ENCODE measurements at regions not wholly inside any gene's neighbourhood (a gene's known extent, or its start where the extent isn't known, plus 50 kb on each side); places are given as distances from the start of the nearest gene placed in this dataset.

DNA sequence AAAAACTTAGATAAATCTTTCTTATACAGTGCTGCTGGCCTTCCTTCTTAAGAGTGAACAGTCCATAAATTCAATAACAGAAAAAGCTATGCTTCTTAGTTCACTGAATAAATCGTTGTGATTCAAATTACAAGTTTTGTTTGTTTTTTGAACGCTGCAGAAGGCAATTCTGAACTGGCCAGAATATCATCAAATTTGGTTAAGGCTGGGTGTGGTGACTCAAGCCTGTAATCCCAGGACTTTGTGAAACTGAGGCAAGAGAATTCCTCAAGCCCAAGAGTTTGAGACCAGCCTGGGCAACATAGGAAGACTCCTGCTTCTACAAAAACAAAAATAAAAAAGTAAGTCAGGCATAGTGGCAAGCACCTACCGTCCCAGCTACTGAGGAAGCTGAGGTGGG lies 111.2 kb upstream of the SLC39A10 start:
- WGBS: 94% methylated on average over 3 of the region's 3 CpGs
- Histone ChIP-seq H3K27ac (ENCODE audit: low read depth in 1 of 2, low read length in 1 of 2) (no peak overlapping the region), H3K36me3 (ENCODE audit: control insufficient read depth in 2 of 2, insufficient read depth in 2 of 2, low read length in 1 of 2) (no peaks in the 10 kb centered on the region), H3K4me1 (ENCODE audit: control insufficient read depth in 2 of 2, insufficient read depth in 2 of 2, low read length in 2 of 2) (peaks cover 0 to 4% of the 10 kb centered on the region in 2 donors), H3K4me3 (ENCODE audit: low read length in 2 of 2) (no peak overlapping the region), H3K27me3 (ENCODE audit: control insufficient read depth in 2 of 2, insufficient read depth in 1 of 2, low read length in 1 of 2) (no peaks in the 10 kb centered on the region), H3K9me3 (ENCODE audit: control insufficient read depth in 2 of 2, insufficient read depth in 1 of 2, low read length in 1 of 2) (peaks cover 4 to 24% of the 10 kb centered on the region in 2 donors)
- DNase-seq (ENCODE audit: low read depth in 6 of 9, low spot score in 9 of 9): no peak

DNA sequence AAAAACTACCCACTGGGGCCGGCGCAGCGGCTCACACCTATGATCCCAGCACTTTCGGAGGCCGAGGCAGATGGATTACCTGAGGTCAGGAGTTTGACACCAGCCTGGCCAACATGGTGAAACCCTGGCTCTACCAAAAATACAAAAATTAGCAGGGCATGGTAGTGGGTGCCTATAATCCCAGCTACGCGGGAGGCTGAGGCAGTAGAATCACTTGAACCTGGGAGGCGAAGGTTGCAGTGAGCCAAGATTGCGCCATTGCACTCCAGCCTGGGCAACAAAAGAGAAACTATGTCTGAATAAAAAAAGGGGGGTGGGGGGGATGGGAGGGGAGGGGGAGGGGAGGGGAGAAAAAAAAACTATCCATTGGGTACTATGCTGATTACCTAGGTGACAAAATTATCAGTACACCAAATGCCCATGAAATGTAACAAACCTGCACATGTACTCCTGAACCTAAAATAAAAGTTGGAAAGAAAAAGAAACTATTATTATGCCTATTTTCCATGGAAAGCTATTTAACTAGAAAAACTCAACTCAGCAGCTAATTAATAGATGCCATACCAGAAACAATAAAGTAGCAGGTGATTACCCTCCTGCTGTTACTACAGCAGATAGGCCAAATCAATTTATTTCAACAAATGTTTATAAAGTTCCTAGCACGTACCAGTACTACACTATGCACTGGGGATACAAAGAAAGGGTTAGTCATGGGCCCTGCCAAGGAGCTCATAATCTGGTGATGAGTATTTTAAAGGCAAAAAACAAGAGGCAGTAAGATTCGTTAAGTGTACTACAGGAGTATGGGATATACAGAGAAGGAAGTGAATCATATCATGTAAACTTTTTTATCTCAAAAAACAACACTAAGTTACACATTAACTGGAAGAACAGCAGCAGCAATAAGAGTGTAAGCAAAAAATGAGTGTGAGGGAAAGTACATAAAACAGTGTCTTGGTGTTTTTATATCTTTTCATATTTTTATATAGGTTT lies 112.8 kb upstream of the SLC39A10 start:
- Histone ChIP-seq H3K36me3 (ENCODE audit: control insufficient read depth in 2 of 2, insufficient read depth in 2 of 2, low read length in 1 of 2) (no peaks in the 10 kb centered on the region), H3K4me1 (ENCODE audit: control insufficient read depth in 2 of 2, insufficient read depth in 2 of 2, low read length in 2 of 2) (peaks cover 0 to 4% of the 10 kb centered on the region in 2 donors), H3K4me3 (ENCODE audit: low read length in 2 of 2) (no peak overlapping the region), H3K27me3 (ENCODE audit: control insufficient read depth in 2 of 2, insufficient read depth in 1 of 2, low read length in 1 of 2) (no peaks in the 10 kb centered on the region), H3K27ac (ENCODE audit: low read depth in 1 of 2, low read length in 1 of 2) (no peak overlapping the region), H3K9me3 (ENCODE audit: control insufficient read depth in 2 of 2, insufficient read depth in 1 of 2, low read length in 1 of 2) (peaks cover 4 to 24% of the 10 kb centered on the region in 2 donors)
- no peak for DNase-seq (ENCODE audit: low read depth in 6 of 9, low spot score in 9 of 9)
- WGBS: 96% methylated on average over 11 of the region's 11 CpGs

- peak overlapping the region in 1 of 2 donors; percentile 5 for H3K27ac ChIP-seq (ENCODE audit: low read depth in 1 of 2, low read length in 1 of 2)
- WGBS: 92% methylated on average over 2 of the region's 2 CpGs
These were observed 114.0 kb upstream of the SLC39A10 start for GRCh38 chr2:195543063-195543462.

GRCh38 chr2:195542067-195542466 lies 115.0 kb upstream of the SLC39A10 start:
- DNase-seq (ENCODE audit: low read depth in 6 of 9, low spot score in 9 of 9): no peak
- Histone ChIP-seq H3K4me1 (ENCODE audit: control insufficient read depth in 2 of 2, insufficient read depth in 2 of 2, low read length in 2 of 2) (peaks cover 6 to 18% of the 10 kb centered on the region in 2 donors), H3K4me3 (ENCODE audit: low read length in 2 of 2) (no peak overlapping the region), H3K9me3 (ENCODE audit: control insufficient read depth in 2 of 2, insufficient read depth in 1 of 2, low read length in 1 of 2) (peaks cover 0 to 6% of the 10 kb centered on the region in 2 donors), H3K27me3 (ENCODE audit: control insufficient read depth in 2 of 2, insufficient read depth in 1 of 2, low read length in 1 of 2) (no peaks in the 10 kb centered on the region), H3K36me3 (ENCODE audit: control insufficient read depth in 2 of 2, insufficient read depth in 2 of 2, low read length in 1 of 2) (no peaks in the 10 kb centered on the region), H3K27ac (ENCODE audit: low read depth in 1 of 2, low read length in 1 of 2) (no peak overlapping the region)
- 73% methylated on average over 4 of the region's 4 CpGs for WGBS

More at GRCh38 chr2:195543063-195543462, 114.0 kb upstream of the SLC39A10 start:
- Histone ChIP-seq H3K4me3 (ENCODE audit: low read length in 2 of 2) (no peak overlapping the region), H3K9me3 (ENCODE audit: control insufficient read depth in 2 of 2, insufficient read depth in 1 of 2, low read length in 1 of 2) (peaks cover 0 to 14% of the 10 kb centered on the region in 2 donors), H3K27me3 (ENCODE audit: control insufficient read depth in 2 of 2, insufficient read depth in 1 of 2, low read length in 1 of 2) (no peaks in the 10 kb centered on the region), H3K4me1 (ENCODE audit: control insufficient read depth in 2 of 2, insufficient read depth in 2 of 2, low read length in 2 of 2) (peaks cover 4 to 9% of the 10 kb centered on the region in 2 donors), H3K36me3 (ENCODE audit: control insufficient read depth in 2 of 2, insufficient read depth in 2 of 2, low read length in 1 of 2) (no peaks in the 10 kb centered on the region)
- DNase-seq (ENCODE audit: low read depth in 6 of 9, low spot score in 9 of 9): no peak

DNA sequence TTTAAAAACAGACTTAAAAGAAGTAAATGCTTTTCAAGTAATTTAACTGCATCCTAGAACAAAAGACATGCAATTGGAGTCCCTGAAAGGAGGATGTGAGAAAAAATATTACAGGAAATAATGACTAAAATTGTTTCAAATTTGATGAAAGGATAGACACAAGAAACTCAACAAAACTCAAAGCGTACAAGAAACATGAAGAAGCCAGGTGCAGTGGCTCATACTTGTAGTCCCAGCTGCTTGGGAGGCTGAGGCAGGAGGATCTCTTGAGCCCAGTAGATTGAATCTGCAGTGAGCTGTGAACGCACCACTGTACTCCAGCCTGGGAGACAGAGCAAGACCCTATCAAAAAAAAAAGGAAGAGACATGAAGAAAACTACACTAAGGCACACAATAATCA lies 118.1 kb upstream of the SLC39A10 start:
- DNase-seq (ENCODE audit: low read depth in 6 of 9, low spot score in 9 of 9): no peak
- Histone ChIP-seq H3K36me3 (ENCODE audit: control insufficient read depth in 2 of 2, insufficient read depth in 2 of 2, low read length in 1 of 2) (no peaks in the 10 kb centered on the region), H3K9me3 (ENCODE audit: control insufficient read depth in 2 of 2, insufficient read depth in 1 of 2, low read length in 1 of 2) (no peaks in the 10 kb centered on the region), H3K4me3 (ENCODE audit: low read length in 2 of 2) (no peak overlapping the region), H3K27me3 (ENCODE audit: control insufficient read depth in 2 of 2, insufficient read depth in 1 of 2, low read length in 1 of 2) (no peaks in the 10 kb centered on the region), H3K4me1 (ENCODE audit: control insufficient read depth in 2 of 2, insufficient read depth in 2 of 2, low read length in 2 of 2) (peaks cover 23 to 40% of the 10 kb centered on the region in 2 donors), H3K27ac (ENCODE audit: low read depth in 1 of 2, low read length in 1 of 2) (peak overlapping the region in 1 of 2 donors; percentile 71)
- 47% methylated on average over 2 of the region's 2 CpGs for WGBS

GRCh38 chr2:195537811-195538210 lies 119.2 kb upstream of the SLC39A10 start:
- no peak for DNase-seq (ENCODE audit: low read depth in 6 of 9, low spot score in 9 of 9)
- H3K36me3 ChIP-seq (ENCODE audit: control insufficient read depth in 2 of 2, insufficient read depth in 2 of 2, low read length in 1 of 2): no peaks in the 10 kb centered on the region
- H3K9me3 ChIP-seq (ENCODE audit: control insufficient read depth in 2 of 2, insufficient read depth in 1 of 2, low read length in 1 of 2): no peaks in the 10 kb centered on the region
- H3K27ac ChIP-seq (ENCODE audit: low read depth in 1 of 2, low read length in 1 of 2): peak overlapping the region in 1 of 2 donors; percentile 71
- over 99% methylated on average over 3 of the region's 3 CpGs for WGBS
- no peak overlapping the region for H3K4me3 ChIP-seq (ENCODE audit: low read length in 2 of 2)
- peaks cover 28 to 45% of the 10 kb centered on the region in 2 donors for H3K4me1 ChIP-seq (ENCODE audit: control insufficient read depth in 2 of 2, insufficient read depth in 2 of 2, low read length in 2 of 2)
- no peaks in the 10 kb centered on the region for H3K27me3 ChIP-seq (ENCODE audit: control insufficient read depth in 2 of 2, insufficient read depth in 1 of 2, low read length in 1 of 2)

DNA sequence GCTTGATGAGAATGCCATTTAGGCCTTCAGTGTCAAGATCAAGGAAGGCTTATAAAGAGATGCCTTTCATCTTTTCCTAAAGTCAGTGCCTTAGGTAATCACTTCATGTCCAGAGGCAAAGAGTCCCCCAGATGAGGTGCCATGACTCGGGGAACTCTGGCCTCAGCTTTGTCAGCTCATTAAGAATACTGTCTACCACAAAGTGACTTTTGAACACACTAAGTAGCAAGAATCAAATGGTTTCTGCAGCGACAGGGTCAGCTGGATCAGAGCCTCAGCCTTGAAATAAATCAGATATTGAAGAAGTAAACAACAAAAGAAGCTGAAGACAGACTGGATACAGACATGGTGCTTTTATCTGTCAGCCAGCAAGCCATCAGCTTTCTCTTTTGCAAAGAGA lies 120.1 kb upstream of the SLC39A10 start:
- H3K4me3 ChIP-seq (ENCODE audit: low read length in 2 of 2): no peak overlapping the region
- no peaks in the 10 kb centered on the region for H3K27me3 ChIP-seq (ENCODE audit: control insufficient read depth in 2 of 2, insufficient read depth in 1 of 2, low read length in 1 of 2)
- no peaks in the 10 kb centered on the region for H3K9me3 ChIP-seq (ENCODE audit: control insufficient read depth in 2 of 2, insufficient read depth in 1 of 2, low read length in 1 of 2)
- H3K4me1 ChIP-seq (ENCODE audit: control insufficient read depth in 2 of 2, insufficient read depth in 2 of 2, low read length in 2 of 2): peaks cover 32 to 49% of the 10 kb centered on the region in 2 donors
- H3K27ac ChIP-seq (ENCODE audit: low read depth in 1 of 2, low read length in 1 of 2): peak overlapping the region in 1 of 2 donors; percentile 49
- no peaks in the 10 kb centered on the region for H3K36me3 ChIP-seq (ENCODE audit: control insufficient read depth in 2 of 2, insufficient read depth in 2 of 2, low read length in 1 of 2)
- 79% methylated on average over 2 of the region's 2 CpGs for WGBS
- no peak for DNase-seq (ENCODE audit: low read depth in 6 of 9, low spot score in 9 of 9)

DNA sequence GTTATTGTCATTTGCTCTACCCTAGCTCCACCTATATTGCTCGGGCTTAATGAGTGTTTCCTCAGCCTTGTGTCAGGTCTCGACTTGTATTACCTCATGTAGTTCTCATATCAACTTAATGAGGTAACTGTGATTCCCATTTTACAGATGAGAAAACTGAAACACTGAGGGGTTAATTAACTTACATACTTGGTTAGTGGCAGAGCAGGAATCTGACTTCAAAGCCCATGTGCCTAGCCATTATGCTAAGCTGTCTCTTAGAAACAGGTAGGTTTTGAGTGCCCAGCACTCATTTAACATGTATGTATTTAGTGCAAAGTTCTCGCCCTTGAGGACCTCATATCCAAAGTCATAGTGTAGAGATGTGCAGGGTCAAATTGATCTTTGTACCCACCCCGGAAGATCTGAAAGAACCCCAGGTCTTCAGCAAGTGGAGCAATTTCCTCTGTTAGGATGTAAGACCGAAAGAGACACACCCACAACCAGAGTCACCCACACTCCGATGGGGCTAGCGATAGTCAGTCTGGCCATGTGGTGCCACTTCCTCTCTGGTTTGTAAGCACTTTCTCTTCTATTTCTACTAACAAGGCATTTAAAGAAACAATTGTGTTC lies 121.0 kb upstream of the SLC39A10 start:
- H3K4me1 ChIP-seq (ENCODE audit: control insufficient read depth in 2 of 2, insufficient read depth in 2 of 2, low read length in 2 of 2): peaks cover 32 to 52% of the 10 kb centered on the region in 2 donors
- WGBS: 41% methylated on average over 7 of the region's 7 CpGs
- no peaks in the 10 kb centered on the region for H3K9me3 ChIP-seq (ENCODE audit: control insufficient read depth in 2 of 2, insufficient read depth in 1 of 2, low read length in 1 of 2)
- no peak overlapping the region for H3K4me3 ChIP-seq (ENCODE audit: low read length in 2 of 2)
- H3K27ac ChIP-seq (ENCODE audit: low read depth in 1 of 2, low read length in 1 of 2): peak overlapping the region; percentile 49 to 64
- peak in 5 of 9 donors; percentile 38 to 81 (median 56) for DNase-seq (ENCODE audit: low read depth in 6 of 9, low spot score in 9 of 9)
- no peaks in the 10 kb centered on the region for H3K27me3 ChIP-seq (ENCODE audit: control insufficient read depth in 2 of 2, insufficient read depth in 1 of 2, low read length in 1 of 2)
- H3K36me3 ChIP-seq (ENCODE audit: control insufficient read depth in 2 of 2, insufficient read depth in 2 of 2, low read length in 1 of 2): no peaks in the 10 kb centered on the region

GRCh38 chr2:195534971-195535370 lies 122.1 kb upstream of the SLC39A10 start:
- no peaks in the 10 kb centered on the region for H3K36me3 ChIP-seq (ENCODE audit: control insufficient read depth in 2 of 2, insufficient read depth in 2 of 2, low read length in 1 of 2)
- H3K27me3 ChIP-seq (ENCODE audit: control insufficient read depth in 2 of 2, insufficient read depth in 1 of 2, low read length in 1 of 2): no peaks in the 10 kb centered on the region
- peaks cover 32 to 52% of the 10 kb centered on the region in 2 donors for H3K4me1 ChIP-seq (ENCODE audit: control insufficient read depth in 2 of 2, insufficient read depth in 2 of 2, low read length in 2 of 2)
- WGBS: 86% methylated on average over 1 of the region's 1 CpG
- no peak overlapping the region for H3K4me3 ChIP-seq (ENCODE audit: low read length in 2 of 2)
- no peaks in the 10 kb centered on the region for H3K9me3 ChIP-seq (ENCODE audit: control insufficient read depth in 2 of 2, insufficient read depth in 1 of 2, low read length in 1 of 2)
- no peak overlapping the region for H3K27ac ChIP-seq (ENCODE audit: low read depth in 1 of 2, low read length in 1 of 2)
- no peak for DNase-seq (ENCODE audit: low read depth in 6 of 9, low spot score in 9 of 9)

All from thymus (tissue), 11 donors.